Mucosa of descending colon (tissue), 3 donors: ENCODE measurements at regions not wholly inside any gene's neighbourhood (a gene's known extent, or its start where the extent isn't known, plus 50 kb on each side); places are given as distances from the start of the nearest gene placed in this dataset.
"Not testable (repeated sequence)": the region's sequence is repeated elsewhere in the genome, so short reads cannot be mapped to it uniquely, and the experiment has no call there.

Experiments
- ATAC-seq: fragments of 200-7000 bp; cut with Tn5 transposase; one replicate; pipeline ENCODE4 v1.9.1; 2020; ENCODE audit warnings: mild to moderate bottlenecking, moderate library complexity
- DNase-seq, 3 donors: peaks; one replicate each; pipeline ENCODE4 v3.0.0-alpha.2; 2020
- H3K36me3 ChIP-seq: fragments of 200-600 bp; one replicate; pipeline ENCODE4 v1.8.0; 2021; ENCODE audit warnings: low read depth, mild to moderate bottlenecking
- H3K4me1 ChIP-seq: fragments of 200-600 bp; one replicate; pipeline ENCODE4 v1.8.0; 2021; ENCODE audit warnings: low read depth, mild to moderate bottlenecking
- H3K4me3 ChIP-seq: fragments of 200-600 bp; one replicate; pipeline ENCODE4 v1.8.0; 2021; ENCODE audit warnings: mild to moderate bottlenecking
- H3K9me3 ChIP-seq: fragments of 200-600 bp; one replicate; pipeline ENCODE4 v1.8.0; 2021; ENCODE audit warnings: mild to moderate bottlenecking
- CTCF ChIP-seq: fragments of 200-600 bp; IDR thresholded peaks from one replicate; pipeline ENCODE4 v1.8.0; 2022; ENCODE audit warnings: antibody characterized with exemption, mild to moderate bottlenecking
- intact Hi-C, 2 donors: fragments of 100-400 bp; cut with DNase I in 1 of 2; cut with micrococcal nuclease in 1 of 2; formaldehyde crosslinking; loops; one replicate each; pipeline versions ENCODE4 v1.11.0 to v1.11.1; 2022; cut with DNase I, micrococcal nuclease
- donor health status: DM: no; HTN: no; CAD: no; lungs with moderate emphysema.
- donor health status: DM: no; HTN: no; CAD: no.
- donor health status: DM: no; HTN: yes; CAD: no.

GRCh38 chr5:162668926-162669325 lies 601.4 kb downstream of the GABRG2 start:
- ATAC-seq (no peak), DNase-seq (no peak)
- no peak for TF ChIP-seq CTCF
- Histone ChIP-seq H3K9me3 (no peaks in the 10 kb centered on the region), H3K4me1 (no peaks in the 10 kb centered on the region), H3K4me3 (no peak overlapping the region), H3K36me3 (no peaks in the 10 kb centered on the region)
- intact Hi-C loops, result no loop called here

DNA sequence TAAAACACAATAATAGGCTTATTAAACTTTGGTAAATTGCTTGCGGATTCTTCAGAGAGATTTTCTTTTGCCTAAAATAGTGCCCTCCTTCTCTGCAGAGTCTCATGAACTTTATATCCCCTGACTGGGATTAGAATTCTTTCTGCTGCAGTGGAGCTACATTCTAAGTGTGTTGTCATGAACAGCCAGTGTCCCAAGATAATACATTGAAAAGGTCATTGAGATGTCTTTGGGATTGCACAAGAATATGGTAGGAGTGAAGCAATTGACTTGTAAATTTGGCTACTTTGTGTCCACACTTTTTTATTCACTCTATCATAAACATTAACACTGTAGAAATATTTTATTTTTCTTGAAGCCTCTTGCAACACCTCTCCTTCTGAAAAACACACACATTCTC lies 604.5 kb downstream of the GABRG2 start:
- Histone ChIP-seq H3K4me3 (no peak overlapping the region), H3K9me3 (no peaks in the 10 kb centered on the region), H3K36me3 (no peaks in the 10 kb centered on the region), H3K4me1 (no peaks in the 10 kb centered on the region)
- intact Hi-C loops, result no loop called here
- TF ChIP-seq CTCF, result no peak
- DNase-seq (no peak), ATAC-seq (no peak)

- intact Hi-C loops, result no loop called here
- H3K4me1 ChIP-seq, result peaks cover 6% of the 10 kb centered on the region
- peak in 1 of 3 donors; percentile 35 for DNase-seq
- H3K4me3 ChIP-seq, result no peak overlapping the region
- ATAC-seq, result peak; percentile 93
- H3K36me3 ChIP-seq, result no peaks in the 10 kb centered on the region
- no peak for TF ChIP-seq CTCF
- H3K9me3 ChIP-seq, result no peaks in the 10 kb centered on the region
These were observed 615.7 kb downstream of the GABRG2 start for GRCh38 chr5:162683284-162683683.

DNA sequence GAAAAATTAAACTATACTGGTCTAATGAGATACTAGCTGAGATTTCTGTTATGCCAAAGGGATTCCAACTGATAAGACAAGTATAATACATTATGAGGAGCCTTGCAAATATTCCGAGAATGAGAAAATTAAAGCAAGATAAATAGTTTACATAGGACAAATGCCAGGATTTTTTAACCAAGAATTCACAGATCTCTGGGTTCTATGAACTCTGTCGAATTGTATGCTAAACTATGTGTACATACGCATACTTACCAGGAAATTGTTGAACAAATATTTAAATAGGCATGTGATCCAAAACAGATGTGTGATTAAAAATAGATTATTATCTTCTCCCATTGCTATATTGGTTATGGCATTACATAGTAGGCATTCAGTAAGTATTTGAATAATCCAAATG lies 616.6 kb downstream of the GABRG2 start:
- intact Hi-C loops, result no loop called here
- H3K9me3 ChIP-seq, result no peaks in the 10 kb centered on the region
- no peaks in the 10 kb centered on the region for H3K36me3 ChIP-seq
- no peak overlapping the region for H3K4me3 ChIP-seq
- no peak for DNase-seq
- ATAC-seq, result peak; percentile 62
- peaks cover 6% of the 10 kb centered on the region for H3K4me1 ChIP-seq
- TF ChIP-seq CTCF, result no peak

DNA sequence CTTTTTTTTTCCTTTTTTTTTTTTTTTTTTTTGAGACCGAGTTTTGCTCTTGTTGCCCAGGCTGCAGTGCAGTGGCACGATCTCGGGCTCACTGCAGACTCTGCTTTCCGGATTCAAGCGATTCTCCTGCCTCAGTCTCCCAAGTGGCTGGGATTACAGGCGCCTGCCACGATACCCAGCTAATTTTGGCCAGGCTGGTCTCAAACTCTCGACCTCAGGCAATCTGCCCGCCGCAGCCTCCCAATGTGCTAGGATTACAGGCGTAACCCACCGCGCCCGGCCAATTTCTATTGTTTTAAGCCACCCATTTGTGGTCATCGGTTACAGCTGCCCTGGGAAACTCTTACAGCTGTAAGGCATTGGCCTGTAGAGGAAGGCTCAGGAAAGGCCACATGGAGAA lies 617.7 kb downstream of the GABRG2 start:
- H3K36me3 ChIP-seq, result no peaks in the 10 kb centered on the region
- no peak for TF ChIP-seq CTCF
- ATAC-seq (no peak), DNase-seq (peak in 2 of 3 donors; percentile 6 to 25)
- intact Hi-C loops, result no loop called here
- no peaks in the 10 kb centered on the region for H3K9me3 ChIP-seq
- H3K4me3 ChIP-seq, result no peak overlapping the region
- H3K4me1 ChIP-seq, result peaks cover 6% of the 10 kb centered on the region

DNA sequence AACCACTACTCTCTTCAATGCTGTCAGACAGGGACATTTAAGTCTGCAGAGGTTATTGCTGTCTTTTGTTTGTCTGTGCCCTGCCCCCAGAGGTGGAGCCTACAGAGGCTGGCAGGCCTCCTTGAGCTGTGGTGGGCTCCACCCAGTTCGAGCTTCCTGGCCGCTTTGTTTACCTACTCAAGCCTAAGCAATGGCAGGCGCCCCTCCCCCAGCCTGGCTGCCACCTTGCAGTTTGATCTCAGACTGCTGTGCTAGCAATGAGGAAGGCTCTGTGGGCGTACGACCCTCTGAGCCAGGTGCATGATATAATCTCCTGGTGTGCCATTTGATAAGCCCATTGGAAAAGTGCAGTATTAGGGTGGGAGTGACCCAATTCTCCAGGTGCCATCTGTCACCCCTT lies 628.7 kb downstream of the GABRG2 start:
- H3K4me1 ChIP-seq, H3K36me3 ChIP-seq, H3K9me3 ChIP-seq, H3K4me3 ChIP-seq, ATAC-seq, intact Hi-C loops: not testable (repeated sequence)
- peak; percentile 26 to 58 (median 51) for DNase-seq
